HG03135 (cell line): ENCODE measurements at regions not wholly inside any gene's neighbourhood (a gene's known extent, or its start where the extent isn't known, plus 50 kb on each side); places are given as distances from the start of the nearest gene placed in this dataset.

Experiments used
- ATAC-seq: cut with Tn5 transposase; IDR thresholded peaks from one replicate; pipeline ENCODE4 v1.9.1; 2021; ENCODE audit warnings: mild to moderate bottlenecking, moderate library complexity; ENCODE audit not compliant: unreplicated experiment

GRCh38 chr3:57009802-57010201, 50.7 kb upstream of the SPATA12 start:
- ATAC-seq, result no peak

- ATAC-seq, result no peak
These were observed 51.1 kb upstream of the SPATA12 start for GRCh38 chr3:57009367-57009766.

GRCh38 chr3:57007521-57008460, 52.7 kb upstream of the SPATA12 start:
- no peak for ATAC-seq

GRCh38 chr3:57006949-57007419, 53.5 kb upstream of the SPATA12 start:
- ATAC-seq, result no peak

GRCh38 chr3:57006179-57006657, 54.2 kb upstream of the SPATA12 start:
- ATAC-seq, result no peak

GRCh38 chr3:57004229-57004628, 56.2 kb upstream of the SPATA12 start:
- ATAC-seq, result no peak

- ATAC-seq, result no peak
These were observed 56.8 kb upstream of the SPATA12 start for GRCh38 chr3:57003676-57004075.

- no peak for ATAC-seq
These were observed 59.1 kb upstream of the SPATA12 start for GRCh38 chr3:57001356-57001755.

GRCh38 chr3:57000012-57000411, 60.5 kb upstream of the SPATA12 start:
- ATAC-seq, result no peak

GRCh38 chr3:56999547-56999946, 60.9 kb upstream of the SPATA12 start:
- ATAC-seq, result no peak

- ATAC-seq, result no peak
These were observed 62.4 kb upstream of the SPATA12 start for GRCh38 chr3:56998076-56998529.

- ATAC-seq, result no peak
These were observed 62.8 kb upstream of the SPATA12 start for GRCh38 chr3:56997675-56998074.

- ATAC-seq, result no peak
These were observed 63.4 kb upstream of the SPATA12 start for GRCh38 chr3:56997041-56997440.

- ATAC-seq, result no peak
These were observed 66.1 kb upstream of the SPATA12 start for GRCh38 chr3:56994391-56994790.

- no peak for ATAC-seq
These were observed 69.8 kb upstream of the SPATA12 start for GRCh38 chr3:56990641-56991015.

GRCh38 chr3:56989977-56990640, 70.4 kb upstream of the SPATA12 start:
- no peak for ATAC-seq

- no peak for ATAC-seq
These were observed 71.1 kb upstream of the SPATA12 start for GRCh38 chr3:56989169-56989976.

- no peak for ATAC-seq
These were observed 71.9 kb upstream of the SPATA12 start for GRCh38 chr3:56988458-56989168.

GRCh38 chr3:56987238-56987895, 73.1 kb upstream of the SPATA12 start:
- ATAC-seq, result no peak

- ATAC-seq, result no peak
These were observed 74.1 kb upstream of the SPATA12 start for GRCh38 chr3:56986347-56986746.
